GM04504 (cell line): ENCODE measurements at regions not wholly inside any gene's neighbourhood (a gene's known extent, or its start where the extent isn't known, plus 50 kb on each side); places are given as distances from the start of the nearest gene placed in this dataset.

ENCODE experiments used
- DNase-seq: peaks from one replicate; pipeline ENCODE4 v3.0.0-alpha.2; 2012; ENCODE audit warnings: low read depth

DNA sequence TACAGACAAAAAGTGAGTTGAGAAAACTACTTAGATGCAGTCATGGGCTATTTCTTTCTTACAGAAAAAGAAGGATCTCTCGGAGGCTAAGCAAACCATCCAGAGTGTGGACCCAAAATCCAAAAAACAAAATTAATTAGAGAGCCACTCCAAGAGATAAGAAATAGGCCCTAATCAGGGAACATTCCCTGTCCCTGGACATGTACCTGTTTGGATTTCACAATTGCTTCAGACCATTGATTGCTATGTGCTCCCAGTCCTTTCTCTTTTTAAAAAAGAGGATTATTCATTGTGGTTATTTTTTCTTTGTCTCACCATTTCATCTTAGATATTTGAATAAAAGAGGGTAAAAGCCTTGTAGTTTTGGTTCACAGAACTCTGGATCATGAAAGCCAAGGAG lies 549.9 kb downstream of the ETNK1 start:
- no peak for DNase-seq

- no peak for DNase-seq
Measured at GRCh38 chr12:23185346-23185745, 560.4 kb downstream of the ETNK1 start.

GRCh38 chr12:23186950-23187349 lies 562.0 kb downstream of the ETNK1 start:
- DNase-seq, result no peak

DNA sequence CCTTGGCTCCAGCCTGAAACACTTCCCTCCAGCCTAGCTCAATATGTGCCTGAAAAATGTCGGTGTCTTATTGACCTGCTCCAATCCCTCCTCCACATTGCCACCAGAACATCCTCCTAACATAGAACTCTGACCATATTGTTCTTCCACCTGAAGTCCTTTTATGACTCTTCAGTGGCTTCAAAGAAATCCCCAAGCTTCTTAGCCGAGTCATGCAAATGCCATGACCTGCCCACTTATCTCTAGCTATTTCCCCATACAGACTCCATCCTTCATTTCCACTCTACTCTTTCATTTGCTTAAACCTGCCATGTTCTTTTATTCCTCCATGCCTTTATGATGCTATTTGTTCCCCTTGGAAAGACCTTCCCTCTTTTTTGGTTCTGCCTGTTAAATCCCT lies 568.6 kb downstream of the ETNK1 start:
- DNase-seq, result no peak

DNA sequence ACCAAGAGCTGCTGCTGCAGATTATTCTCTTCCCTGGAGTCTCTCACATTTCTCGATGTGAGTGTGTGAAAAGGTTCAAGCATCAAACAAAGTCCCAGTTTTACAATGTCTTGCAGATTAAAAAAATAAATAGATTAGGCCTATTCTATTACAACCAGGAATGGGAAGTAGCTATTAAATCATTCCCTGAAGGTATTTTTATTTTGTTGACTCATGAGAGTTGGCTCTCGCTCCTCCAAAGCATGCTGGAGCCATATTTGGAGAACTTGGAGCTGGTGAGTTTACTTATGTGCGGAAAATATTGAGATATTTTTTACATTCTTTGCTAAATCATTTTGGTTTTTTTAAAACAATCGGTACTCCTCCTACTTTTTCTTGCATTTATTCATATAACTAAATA lies 572.3 kb downstream of the ETNK1 start:
- DNase-seq, result no peak

GRCh38 chr12:23202728-23203127 lies 577.8 kb downstream of the ETNK1 start:
- no peak for DNase-seq

DNA sequence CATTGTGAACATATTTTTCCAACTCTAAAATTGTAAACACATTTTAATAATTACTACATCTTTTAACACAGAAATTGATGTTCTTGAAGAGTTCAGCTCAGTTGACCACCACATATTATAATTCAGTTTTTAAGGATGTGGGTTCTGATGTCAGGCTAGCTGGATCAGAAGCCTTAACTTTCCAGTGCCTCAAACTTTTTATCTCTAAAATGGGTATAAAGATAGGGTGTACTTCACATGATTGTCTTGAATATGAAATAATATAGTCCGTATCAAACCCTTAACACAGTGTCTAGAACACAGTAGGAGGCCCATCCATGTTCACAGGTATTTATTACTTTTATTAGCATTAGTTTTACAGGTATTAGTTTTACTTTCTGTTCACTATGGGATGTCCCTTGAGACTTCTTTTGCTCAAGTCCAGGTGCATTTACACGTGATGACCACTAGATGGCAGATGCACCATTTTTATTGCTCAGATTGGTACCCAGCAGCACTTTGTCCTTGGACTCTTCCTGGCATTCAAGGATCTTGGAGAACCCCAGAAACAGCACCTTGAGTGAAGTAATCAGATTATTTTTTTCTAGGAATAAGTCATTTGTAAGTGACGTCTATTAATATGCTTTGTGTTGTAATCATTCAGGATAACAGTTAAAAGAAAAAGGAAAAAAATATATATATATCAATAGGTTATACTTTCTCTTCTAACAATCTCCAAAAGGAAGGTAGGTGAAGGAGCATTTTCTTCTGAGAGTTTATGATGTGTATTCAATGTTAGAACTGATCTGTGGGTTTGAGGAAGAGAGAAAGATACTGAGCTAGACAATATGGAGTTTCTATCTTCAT lies 580.2 kb downstream of the ETNK1 start:
- peak; percentile 24 for DNase-seq

GRCh38 chr12:23209793-23210192 lies 584.8 kb downstream of the ETNK1 start:
- DNase-seq, result no peak

DNA sequence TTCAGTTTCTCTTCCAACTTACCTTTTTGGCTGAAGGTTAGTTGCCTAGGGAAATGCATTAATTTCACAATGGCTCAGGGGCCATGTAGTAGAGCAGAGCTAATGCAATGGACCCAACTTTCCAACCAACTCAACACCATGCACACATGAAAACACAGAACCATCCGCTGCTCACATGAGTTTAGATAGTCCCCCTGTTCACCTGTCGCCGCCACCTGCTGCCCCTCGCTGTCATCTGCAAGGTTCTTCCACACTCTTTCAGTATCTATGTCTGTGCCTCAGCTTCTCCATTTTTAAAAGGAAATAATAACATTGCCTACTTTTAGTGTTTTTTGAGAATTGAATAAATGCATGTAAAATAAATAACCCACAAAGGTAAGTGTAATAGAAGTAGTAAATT lies 585.6 kb downstream of the ETNK1 start:
- no peak for DNase-seq

GRCh38 chr12:23211384-23212320 lies 586.7 kb downstream of the ETNK1 start:
- DNase-seq, result no peak

DNA sequence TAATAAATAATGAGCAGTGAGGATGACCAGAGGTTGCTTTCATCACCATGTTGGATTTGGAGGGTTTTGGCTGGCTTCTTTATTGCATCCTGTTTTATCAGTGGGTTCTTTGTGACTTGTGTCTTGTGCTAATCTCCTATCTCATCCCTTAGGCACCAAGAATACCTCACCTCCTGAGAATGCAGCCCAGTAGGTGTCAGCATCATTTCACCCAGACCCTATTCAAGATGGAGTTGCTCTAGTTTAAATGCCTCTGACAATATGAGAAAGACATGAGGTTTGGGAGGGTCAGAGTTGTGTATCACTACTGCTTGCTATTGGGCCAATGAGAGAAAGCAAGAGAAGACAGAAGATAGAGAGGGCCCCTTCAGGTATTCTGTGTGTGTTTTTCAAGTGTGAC lies 592.2 kb downstream of the ETNK1 start:
- DNase-seq, result no peak

DNA sequence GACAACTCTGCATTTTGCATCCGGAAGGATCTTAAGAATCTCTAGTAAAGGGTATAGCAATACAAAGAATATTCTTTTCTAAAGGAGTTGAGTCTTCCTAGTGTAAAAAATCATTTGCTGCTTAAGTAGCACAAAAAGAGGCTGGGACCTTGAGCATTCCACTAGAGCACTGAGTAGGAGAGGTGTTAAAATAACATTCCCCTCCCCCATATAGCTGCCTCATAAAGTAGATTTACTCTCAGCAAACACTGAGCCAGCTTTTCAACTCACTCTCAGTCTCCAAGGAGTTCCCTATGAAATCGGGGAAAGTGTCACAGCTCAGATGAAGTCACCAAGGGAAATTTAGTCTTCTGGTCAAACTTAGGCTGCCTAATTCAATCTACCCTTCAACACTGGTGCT lies 592.7 kb downstream of the ETNK1 start:
- no peak for DNase-seq

GRCh38 chr12:23221066-23221465 lies 596.1 kb downstream of the ETNK1 start:
- DNase-seq, result no peak

DNA sequence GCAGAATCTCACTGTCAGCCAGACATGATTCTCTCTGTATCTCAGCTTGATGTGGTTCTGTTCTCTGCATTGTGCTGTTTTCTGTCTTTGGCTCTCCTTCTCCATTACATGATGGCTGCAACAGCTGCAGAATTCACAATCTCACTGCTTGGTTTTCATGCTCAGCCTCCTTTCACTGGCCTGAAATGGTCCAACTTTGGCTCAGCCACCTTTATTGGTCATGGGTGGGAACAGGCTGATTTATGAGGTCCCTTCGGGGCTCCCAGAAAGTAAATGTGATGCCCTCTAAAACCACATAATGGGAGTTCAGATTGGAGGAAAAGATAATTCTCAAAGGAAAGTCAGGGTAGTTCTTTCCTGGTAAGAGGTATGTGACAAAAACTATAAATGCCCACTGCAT lies 597.0 kb downstream of the ETNK1 start:
- no peak for DNase-seq

DNA sequence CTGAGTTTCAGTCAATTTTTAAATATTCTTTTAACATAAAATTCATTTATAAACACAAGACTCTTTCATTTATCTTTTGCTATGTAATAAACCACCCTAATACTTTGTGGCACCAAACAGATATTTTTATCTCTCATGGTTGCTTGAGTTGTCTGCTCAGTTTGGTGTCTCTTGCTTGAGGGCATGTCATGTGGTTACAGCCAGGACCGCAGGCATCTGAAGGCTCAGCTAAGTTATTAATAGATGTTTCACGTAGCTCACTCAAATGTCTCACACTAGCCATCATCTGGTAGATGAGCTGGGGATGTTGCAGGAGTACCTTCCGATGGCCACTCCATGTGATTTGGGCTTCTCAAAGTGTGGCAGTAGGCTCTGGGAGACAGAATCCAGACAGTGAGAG lies 597.8 kb downstream of the ETNK1 start:
- DNase-seq, result no peak

DNA sequence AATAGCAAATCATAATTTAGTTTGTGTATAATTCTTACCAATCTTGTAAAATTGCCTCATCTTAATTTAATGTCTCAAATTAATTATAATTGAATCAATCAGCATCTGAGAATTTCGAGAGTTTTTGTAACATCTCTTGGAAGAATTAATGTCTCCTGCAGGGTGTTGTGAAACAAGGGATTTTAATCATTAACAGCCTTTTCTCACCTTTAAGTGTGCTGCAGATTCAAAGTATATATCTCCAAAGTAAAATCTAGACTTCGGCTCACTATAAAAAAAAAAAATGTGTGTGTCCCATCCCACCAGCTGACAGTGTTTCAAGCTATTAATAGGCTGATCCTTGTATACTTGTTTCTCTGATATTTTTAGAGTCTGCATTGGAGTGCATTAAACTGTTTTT lies 603.1 kb downstream of the ETNK1 start:
- DNase-seq, result no peak

GRCh38 chr12:23230899-23231298 lies 605.9 kb downstream of the ETNK1 start:
- DNase-seq, result no peak

DNA sequence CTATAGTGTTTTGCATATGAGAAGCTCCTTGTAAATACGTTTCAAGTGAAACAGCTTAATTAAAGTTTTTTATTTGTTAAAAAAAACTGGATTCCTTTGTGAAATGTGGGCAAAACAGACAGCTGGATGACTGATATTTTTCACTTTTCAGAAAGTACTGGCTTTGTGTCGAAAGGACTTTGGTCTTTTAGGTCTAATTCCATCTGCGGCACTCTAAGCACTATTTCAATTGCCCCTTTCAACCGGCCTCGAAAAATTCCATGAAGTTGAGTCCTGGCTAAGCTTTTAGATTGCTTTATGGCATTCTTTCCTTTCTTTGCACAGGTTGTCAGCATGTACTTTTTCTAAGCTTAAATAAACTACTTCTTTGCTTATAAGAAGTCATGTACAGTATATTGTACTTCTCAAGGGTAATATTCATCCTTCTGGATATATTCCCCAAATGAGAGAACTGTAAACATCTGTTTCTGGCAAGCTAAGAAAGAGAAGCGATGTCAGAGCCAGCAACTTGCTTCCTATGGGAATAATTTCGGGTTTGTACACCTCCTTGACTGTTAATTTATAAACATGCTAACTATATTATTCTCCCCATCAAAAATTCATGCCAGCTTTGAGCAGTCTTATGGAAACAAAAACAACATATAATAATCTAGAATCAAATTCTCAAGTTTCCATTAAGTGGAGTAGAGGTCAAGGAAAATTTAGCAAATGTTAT lies 611.3 kb downstream of the ETNK1 start:
- no peak for DNase-seq

GRCh38 chr12:23236811-23237210 lies 611.8 kb downstream of the ETNK1 start:
- no peak for DNase-seq

DNA sequence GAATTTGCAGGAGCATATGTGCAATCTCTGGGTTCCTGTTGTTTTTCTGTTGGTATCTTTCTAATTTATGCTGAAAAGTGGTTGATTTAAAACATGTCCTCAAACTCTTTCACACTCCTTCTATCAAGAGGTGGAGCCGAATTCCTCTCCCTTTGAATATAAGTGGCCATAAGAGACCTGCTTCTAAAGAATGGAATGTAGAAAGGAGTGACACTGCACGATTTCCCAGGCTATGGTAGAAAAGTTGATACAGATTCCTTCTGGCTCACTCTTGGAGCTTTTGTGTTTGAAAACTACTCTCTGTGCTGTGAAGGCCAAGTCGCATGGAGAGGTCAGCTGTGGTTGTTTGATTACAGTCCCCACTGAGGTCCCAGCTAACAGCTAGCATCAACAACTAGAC lies 613.2 kb downstream of the ETNK1 start:
- no peak for DNase-seq

GRCh38 chr12:23238957-23239356 lies 614.0 kb downstream of the ETNK1 start:
- no peak for DNase-seq

GRCh38 chr12:23245186-23245585 lies 620.2 kb downstream of the ETNK1 start:
- no peak for DNase-seq

- DNase-seq, result no peak
Measured at GRCh38 chr12:23253191-23253590, 628.2 kb downstream of the ETNK1 start.
